ENCODE measurements at regions not wholly inside any gene's neighbourhood (a gene's known extent, or its start where the extent isn't known, plus 50 kb on each side); places are given as distances from the start of the nearest gene placed in this dataset.

DNA sequence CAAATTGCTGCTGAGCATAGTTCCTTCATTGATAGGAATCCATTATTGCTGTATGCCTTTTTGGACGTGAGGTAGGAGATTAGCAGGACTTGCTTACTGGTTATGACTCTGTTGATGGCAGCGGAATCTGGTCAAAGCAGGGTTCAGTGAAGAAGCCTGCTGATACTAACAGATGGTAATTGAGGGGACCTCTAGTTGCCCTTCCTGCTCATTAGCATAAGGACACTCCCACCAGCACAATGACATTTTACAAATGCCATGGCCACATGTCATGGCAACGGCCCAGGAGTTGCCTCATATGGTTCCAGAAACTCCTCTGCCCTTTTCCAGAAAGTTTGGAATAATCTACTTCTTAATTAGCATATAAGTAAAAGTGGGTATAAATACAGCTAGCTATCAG lies 417.5 kb downstream of the CDC14C start:
- TF ChIP-seq CTCF (IDR thresholded peaks at IDR 0.05 in 4 of 5, conservative IDR thresholded peaks at IDR 0.05 in 1 of 5) (no peak), POLR2A (IDR thresholded peaks at IDR 0.05) (no peak)
